GM12865 (cell line): ENCODE measurements at regions not wholly inside any gene's neighbourhood (a gene's known extent, or its start where the extent isn't known, plus 50 kb on each side); places are given as distances from the start of the nearest gene placed in this dataset.

Source experiments
- DNase-seq: peaks from one replicate; pipeline ENCODE4 v3.0.0; 2010; ENCODE audit warnings: low read depth
- H3K4me3 ChIP-seq: 2 replicates; pipeline ENCODE4 v1.5.1; 2011; ENCODE audit warnings: mild to moderate bottlenecking, low read depth, low read length, control low read depth
- CTCF ChIP-seq: IDR thresholded peaks from 2 replicates; pipeline ENCODE4 v1.5.1; 2011; ENCODE audit warnings: low read length, control low read depth, low read depth, inconsistent platforms; ENCODE audit not compliant: insufficient read depth; ENCODE audit errors: missing control alignments

- no peak overlapping the region for H3K4me3 ChIP-seq
- DNase-seq: no peak
- TF ChIP-seq CTCF: no peak
These were observed 571.6 kb downstream of the MATN1 start for GRCh38 chr1:30151826-30152225.

GRCh38 chr1:30151119-30151518, 572.3 kb downstream of the MATN1 start:
- no peak overlapping the region for H3K4me3 ChIP-seq
- no peak for DNase-seq
- no peak for TF ChIP-seq CTCF

GRCh38 chr1:30149226-30149625, 574.2 kb downstream of the MATN1 start:
- TF ChIP-seq CTCF: no peak
- no peak overlapping the region for H3K4me3 ChIP-seq
- DNase-seq: no peak

GRCh38 chr1:30148676-30149075, 574.7 kb downstream of the MATN1 start:
- no peak for TF ChIP-seq CTCF
- no peak overlapping the region for H3K4me3 ChIP-seq
- no peak for DNase-seq

- H3K4me3 ChIP-seq: no peak overlapping the region
- no peak for DNase-seq
- no peak for TF ChIP-seq CTCF
These were observed 576.2 kb downstream of the MATN1 start for GRCh38 chr1:30147188-30147587.

GRCh38 chr1:30146448-30146847, 576.9 kb downstream of the MATN1 start:
- no peak for DNase-seq
- no peak for TF ChIP-seq CTCF
- no peak overlapping the region for H3K4me3 ChIP-seq

- H3K4me3 ChIP-seq: no peak overlapping the region
- no peak for TF ChIP-seq CTCF
- no peak for DNase-seq
These were observed 577.6 kb downstream of the MATN1 start for GRCh38 chr1:30145723-30146303.
